HG03095 (cell line): ENCODE measurements at regions not wholly inside any gene's neighbourhood (a gene's known extent, or its start where the extent isn't known, plus 50 kb on each side); places are given as distances from the start of the nearest gene placed in this dataset.
"Not testable (repeated sequence)": the region's sequence is repeated elsewhere in the genome, so short reads cannot be mapped to it uniquely, and the experiment has no call there.

Source experiments
- ATAC-seq: cut with Tn5 transposase; IDR thresholded peaks from one replicate; pipeline ENCODE4 v1.9.1; 2021; ENCODE audit warnings: moderate library complexity; ENCODE audit not compliant: unreplicated experiment

- no peak for ATAC-seq
Observed at GRCh38 chr16:87007907-87008306, 309.3 kb downstream of the C16orf95 start.

DNA sequence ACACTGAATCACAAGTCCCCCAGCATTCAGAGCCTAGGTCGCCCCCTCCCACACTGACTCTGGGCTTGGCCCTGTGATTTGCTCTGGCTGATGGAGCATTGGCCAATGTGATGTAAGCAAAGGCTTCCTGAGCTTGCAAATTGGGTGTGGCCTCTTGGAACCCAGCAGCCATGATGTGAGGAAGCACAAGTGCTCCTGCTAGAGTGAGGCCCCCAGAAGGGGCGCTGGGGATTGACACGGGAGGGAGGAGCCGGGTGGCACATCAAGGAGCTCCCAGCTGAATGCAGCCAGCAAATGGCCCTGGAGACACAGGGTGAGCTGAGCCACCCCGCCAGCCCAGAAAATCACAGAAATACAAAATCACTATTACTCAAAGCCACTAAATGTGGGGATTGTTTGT is 308.5 kb downstream of the C16orf95 start:
- ATAC-seq, result no peak

GRCh38 chr16:87012954-87013938 is 303.9 kb downstream of the C16orf95 start:
- ATAC-seq, result no peak

DNA sequence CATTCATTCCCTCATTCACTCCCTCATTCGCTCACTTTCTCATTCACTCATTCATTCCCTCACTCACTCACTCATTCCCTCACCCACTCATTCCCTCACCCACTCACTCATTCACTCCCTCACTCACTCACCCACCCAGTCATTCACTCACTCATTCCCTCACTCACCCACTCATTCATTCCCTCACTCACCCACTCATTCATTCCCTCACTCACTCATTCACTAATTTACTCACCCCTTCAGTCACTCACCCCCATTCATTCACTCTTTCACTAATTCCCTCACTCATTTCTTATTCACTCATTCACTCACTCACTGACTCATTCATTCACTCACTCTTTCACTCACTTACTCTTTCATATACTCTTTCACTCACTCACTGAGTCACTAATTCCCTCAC is 303.1 kb downstream of the C16orf95 start:
- ATAC-seq, result no peak

DNA sequence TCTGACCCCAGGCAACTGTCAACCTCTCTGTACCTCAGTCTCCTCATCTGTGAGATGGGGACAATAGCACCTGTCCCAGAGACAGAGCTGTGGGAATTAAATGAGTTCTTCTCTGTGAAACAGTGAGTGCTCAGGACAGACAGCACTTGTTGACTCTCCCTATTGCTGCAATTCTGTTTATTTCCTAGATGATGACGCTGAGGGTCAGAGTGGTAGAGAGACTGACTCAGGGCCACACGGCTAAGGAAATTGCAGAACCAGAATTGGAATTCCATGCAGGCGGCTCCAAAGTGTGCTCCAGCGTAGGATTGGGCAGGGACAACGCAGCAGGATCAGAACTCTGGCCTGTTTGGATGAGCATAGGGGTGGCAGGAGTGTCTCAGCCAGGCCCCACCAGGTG is 302.2 kb downstream of the C16orf95 start:
- ATAC-seq, result no peak

DNA sequence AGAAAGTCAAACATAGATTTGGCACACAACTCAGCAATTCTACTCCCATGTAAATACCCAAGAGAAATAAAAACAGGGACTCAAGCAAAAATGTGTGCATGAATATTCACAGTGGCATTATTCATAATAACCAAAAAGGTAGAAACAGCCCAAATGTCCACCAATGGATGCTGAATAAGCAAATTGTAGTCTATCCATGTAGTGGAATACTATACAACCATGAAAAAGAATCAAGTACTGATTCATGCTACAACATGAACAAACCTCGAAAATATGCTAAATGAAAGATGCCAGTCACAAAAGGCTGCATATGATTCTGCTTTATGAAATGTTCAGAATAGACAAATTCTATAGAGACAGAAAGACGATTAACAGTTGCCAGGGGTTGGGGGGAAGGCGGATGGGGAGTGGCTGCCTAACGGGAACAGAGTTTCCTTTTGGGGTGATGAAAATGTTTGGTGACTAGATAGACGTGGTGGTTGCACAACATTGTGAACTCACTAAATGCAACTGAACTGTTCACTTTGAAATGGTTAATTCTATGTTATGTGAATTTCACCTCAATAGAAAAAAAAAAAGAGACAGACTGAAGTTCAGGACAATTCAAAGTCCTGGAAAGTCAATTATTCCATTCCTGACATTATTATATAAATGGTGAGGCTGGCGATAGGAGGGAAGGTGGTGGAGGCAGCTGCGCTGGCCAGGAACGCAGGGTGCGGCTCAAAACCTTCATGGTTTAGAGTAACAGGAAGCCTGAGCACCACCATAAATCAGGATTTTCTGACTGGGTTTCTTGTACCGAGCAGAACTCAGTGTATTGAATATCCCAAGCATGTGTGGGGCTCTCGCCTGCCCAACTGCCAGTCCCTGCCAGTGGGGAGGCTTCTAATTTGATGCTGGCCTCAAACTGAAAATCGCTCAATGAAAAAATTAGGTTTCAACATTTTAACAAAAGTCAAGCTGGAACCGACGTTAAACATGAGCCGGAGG is 300.9 kb downstream of the C16orf95 start:
- no peak for ATAC-seq

GRCh38 chr16:87017371-87018012 is 299.7 kb downstream of the C16orf95 start:
- no peak for ATAC-seq

- no peak for ATAC-seq
Observed at GRCh38 chr16:87025676-87026075, 291.5 kb downstream of the C16orf95 start.

DNA sequence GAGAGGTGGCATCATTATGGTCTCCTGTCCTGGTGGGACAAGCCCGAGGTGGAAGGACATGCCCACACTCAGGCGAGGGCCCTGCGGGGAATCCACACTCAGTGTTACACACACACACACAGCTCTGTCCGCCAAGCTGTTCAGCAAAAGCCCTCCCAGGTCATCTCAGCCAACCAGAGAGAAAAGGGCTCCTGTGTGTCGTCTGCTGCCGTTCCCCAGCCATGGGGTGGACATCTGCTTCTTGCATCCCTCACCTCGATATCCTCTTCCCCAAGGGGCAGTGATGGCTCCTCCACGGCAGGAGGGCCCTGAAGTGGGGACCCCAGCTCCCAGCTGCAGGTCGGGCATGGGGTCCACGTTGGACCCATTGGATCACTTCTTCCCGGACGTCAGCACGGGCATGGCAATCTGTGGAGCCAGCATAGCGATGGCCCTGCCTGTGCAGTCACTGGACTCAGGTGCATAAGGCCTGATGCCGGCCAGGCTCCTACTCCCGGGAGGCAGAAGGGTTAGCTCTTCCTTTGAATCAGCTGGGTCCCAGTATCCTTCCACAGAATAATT is 290.1 kb downstream of the C16orf95 start:
- ATAC-seq, result no peak

- no peak for ATAC-seq
Observed at GRCh38 chr16:87028481-87029320, 288.5 kb downstream of the C16orf95 start.

DNA sequence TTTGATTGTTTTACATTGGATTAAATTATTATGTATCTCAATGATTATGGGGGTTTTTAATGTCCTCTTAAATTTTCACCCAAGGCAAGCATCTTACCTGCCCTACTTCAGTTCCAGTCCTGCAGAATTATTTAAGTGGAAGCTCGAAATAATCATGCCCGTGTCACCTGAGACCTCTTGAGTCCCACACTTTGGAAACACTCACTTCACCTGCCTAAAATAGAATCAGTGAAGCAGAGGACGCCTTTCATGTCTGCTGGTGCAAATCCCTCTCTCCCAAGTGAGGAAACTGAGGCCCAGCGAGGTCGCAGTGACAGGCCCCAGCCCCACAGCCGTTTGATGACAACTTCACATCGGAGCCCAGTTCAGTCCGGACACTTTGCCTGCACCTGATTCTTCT is 284.6 kb downstream of the C16orf95 start:
- no peak for ATAC-seq

DNA sequence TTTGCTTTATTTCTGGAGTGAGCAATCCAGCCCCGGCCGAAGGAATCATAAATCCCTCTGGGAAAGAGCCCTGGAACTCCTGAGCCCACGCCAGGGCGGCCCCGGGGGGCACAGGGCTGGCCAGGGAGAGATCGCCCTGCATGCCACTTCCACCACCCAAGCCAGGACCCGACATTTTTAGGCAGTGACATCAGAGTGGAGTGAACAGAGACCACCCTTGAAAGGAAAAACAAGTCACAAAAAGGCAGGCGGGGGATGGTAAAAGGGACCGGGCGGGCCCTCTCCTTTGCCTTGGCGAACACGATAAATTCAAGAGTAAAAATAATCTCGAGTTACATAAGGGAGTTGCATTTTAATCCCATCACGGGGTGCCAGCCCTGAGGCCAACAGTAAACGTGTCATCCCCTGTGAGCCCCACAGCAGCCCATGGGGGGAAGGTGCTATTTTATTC is 284.1 kb downstream of the C16orf95 start:
- ATAC-seq, result no peak

DNA sequence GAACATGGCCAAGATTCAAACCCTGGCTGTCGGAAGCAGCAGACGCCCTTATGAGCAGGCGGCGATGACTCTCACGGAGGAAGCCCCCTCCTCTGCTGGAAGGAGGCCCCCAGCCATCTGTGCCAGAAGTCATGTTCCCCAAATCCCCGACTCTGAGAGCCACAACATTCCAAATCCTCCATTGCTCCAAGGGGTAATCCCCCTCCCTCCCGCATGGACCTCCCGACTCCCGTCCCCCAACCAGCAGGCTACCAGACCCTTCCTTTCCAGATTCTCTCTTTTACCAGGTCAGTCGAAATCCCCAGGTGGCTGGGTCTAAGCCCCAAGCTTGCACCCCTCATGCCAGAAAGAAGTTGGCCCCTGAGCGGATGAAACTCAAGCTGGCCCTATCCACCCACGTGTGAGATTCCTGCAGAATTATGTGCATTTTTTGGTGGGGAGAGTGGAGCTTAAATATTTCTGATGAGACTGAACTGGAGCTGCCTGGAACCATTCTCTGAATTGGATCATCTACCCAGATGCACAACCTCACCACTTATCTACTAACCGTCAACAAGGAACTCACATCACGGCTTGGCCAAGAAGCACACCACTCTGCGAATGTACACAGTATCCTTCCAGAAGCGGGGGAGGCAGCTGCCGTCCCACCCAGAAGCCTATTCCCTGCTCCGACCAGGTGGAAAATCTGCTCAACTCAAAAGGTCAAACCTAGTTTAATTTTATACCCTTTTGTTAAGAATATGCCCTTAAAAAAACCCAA is 283.5 kb downstream of the C16orf95 start:
- no peak for ATAC-seq

DNA sequence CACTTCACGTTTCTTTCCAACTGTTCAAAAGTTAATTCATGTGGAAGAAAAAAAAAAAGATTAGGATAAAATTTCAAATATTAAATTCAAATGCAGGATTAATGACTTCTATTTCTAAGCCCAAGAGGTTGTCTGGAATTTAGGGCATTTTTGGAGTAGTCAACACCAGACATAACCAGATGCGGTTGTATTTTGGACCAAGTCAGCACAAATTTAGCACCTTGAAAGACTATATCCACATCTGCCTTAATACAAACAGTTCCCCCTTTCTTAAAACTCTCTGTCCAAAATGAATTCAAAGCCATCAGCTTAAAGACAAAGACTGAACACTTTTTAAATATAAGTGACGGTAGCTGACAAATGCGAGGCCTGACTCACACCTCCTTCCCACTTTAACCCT is 282.9 kb downstream of the C16orf95 start:
- no peak for ATAC-seq

- ATAC-seq, result no peak
Observed at GRCh38 chr16:87035053-87035452, 282.1 kb downstream of the C16orf95 start.

DNA sequence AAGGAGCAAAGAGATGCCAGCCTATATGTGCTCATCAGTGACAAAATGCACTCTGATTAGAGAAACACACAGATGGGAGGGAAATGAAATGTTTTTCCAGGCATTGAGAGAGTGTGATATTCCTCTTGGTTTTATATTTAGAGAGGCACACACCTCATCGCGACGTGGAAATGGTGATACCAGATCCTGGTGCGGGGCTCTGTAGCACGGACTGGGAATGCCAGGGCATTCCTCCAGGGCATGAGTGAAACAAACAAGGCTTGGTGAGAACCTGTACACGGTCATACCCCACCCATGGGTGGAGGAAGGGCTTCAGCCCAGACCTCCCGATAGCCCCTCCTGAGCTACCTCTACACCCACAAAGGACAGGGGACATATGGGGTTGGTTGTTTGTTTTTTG is 280.2 kb downstream of the C16orf95 start:
- no peak for ATAC-seq

DNA sequence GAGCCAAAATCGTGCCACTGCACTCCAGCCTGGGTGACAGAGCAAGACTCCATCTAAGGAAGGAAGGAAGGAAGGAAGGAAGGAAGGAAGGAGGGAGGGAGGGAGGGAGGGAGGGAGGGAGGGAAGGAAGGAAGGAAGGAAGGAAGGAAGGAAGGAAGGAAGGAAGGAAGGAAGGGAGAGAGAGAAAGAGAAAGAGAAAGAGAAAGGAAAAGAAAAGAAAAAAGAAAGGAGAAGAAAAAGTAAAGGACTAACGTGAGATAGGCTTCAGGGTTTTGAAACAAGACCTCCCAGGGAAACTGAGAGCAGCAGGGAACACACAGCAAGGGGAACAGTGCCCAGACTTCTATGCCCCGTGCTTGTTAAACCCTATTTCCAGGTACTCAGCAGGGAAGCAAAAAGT is 278.7 kb downstream of the C16orf95 start:
- not testable (repeated sequence) for ATAC-seq

DNA sequence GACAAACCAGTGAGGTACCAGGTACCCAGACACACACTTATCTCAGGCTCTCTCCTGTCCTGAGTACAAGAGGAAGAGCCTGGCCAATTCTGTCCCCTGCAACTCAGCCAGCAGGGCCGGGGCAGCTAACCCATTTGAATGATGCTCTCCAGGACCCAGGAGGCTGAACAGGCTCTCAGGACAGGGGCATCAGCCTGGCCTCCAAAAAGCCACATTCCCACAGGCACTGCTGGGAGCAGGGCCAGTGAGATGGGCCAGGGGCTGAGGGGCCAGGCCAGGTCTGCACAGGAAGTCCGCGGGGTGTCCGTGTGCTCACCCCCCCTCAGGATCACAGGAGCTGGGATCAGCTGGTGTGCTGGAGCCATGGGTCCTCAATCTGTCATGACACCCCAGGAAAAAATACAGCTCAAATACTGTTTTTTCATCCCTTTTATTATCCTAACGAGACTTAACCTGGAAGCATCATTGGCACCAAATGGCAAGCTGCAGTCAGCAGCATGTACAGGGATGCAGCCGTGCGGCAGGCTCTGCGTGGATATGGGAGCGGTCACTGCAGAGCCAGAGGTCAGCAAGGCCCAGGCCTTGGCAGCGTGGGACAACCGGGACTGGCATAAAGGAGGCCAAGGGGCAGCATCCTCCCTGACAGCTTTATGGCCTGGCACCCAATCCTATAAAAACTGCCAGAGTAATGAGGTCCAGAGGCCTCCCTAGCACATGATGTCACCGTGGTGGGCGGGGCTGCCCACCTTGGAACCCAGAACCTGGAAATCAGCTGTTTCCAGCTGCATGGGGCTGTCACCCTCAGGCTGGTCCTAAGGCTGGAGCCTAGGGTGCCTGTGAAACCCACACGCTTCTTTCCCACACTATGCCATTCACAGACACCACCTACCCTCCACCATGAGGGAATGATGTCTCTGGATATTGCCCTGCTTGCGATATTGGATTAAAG is 276.7 kb downstream of the C16orf95 start:
- ATAC-seq, result no peak
